Vagina (tissue), 2 donors: ENCODE measurements at regions not wholly inside any gene's neighbourhood (a gene's known extent, or its start where the extent isn't known, plus 50 kb on each side); places are given as distances from the start of the nearest gene placed in this dataset.

Experiments used
- DNase-seq, 2 donors: peaks; one replicate each; pipeline ENCODE4 v3.0.0-alpha.2; 2017; ENCODE audit errors: extremely low spot score in 2 of 2
- H3K27ac ChIP-seq: fragments of 200-600 bp; sonication (generic); one replicate; pipeline ENCODE4 v1.5.1; 2019
- H3K27me3 ChIP-seq: fragments of 200-600 bp; sonication (generic); one replicate; pipeline ENCODE4 v1.5.1; 2019
- H3K36me3 ChIP-seq, 2 donors: fragments of 200-600 bp; sonication (generic); one replicate each; pipeline ENCODE4 v1.5.1; 2017 to 2019
- H3K4me1 ChIP-seq: fragments of 200-600 bp; sonication (generic); one replicate; pipeline ENCODE4 v1.5.1; 2019
- H3K4me3 ChIP-seq, 2 donors: fragments of 200-600 bp; sonication (generic); 1 replicate in 1 of 2; 2 replicates in 1 of 2; pipeline ENCODE4 v1.5.1; 2016 to 2019
- H3K9me3 ChIP-seq: fragments of 200-600 bp; sonication (generic); one replicate; pipeline ENCODE4 v1.5.1; 2019
- CTCF ChIP-seq, 3 experiments: fragments of 450-650 bp in 2 of 3; fragments of 200-600 bp in 1 of 3; sonication (generic) in 1 of 3; IDR thresholded peaks; one replicate each; pipeline ENCODE4 v1.5.1; 2017 to 2019; ENCODE audit warnings: antibody characterized with exemption in 3 of 3, mild to moderate bottlenecking in 2 of 3, moderate library complexity in 2 of 3
- POLR2A ChIP-seq, 2 donors: fragments of 450-650 bp; IDR thresholded peaks; one replicate each; pipeline ENCODE4 v1.6.1; 2017; ENCODE audit warnings: antibody characterized with exemption in 2 of 2, mild to moderate bottlenecking in 2 of 2, moderate library complexity in 2 of 2
- POLR2AphosphoS5 ChIP-seq, 2 donors: sonication (generic); formaldehyde crosslinking; IDR thresholded peaks; one replicate each; pipeline ENCODE4 v1.9.0; 2017; ENCODE audit warnings: antibody characterized with exemption in 2 of 2, mild to moderate bottlenecking in 2 of 2, low read depth in 1 of 2; ENCODE audit not compliant: insufficient read depth in 1 of 2
- intact Hi-C: fragments of 100-400 bp; cut with DNase I; formaldehyde crosslinking; loops from one replicate; pipeline ENCODE4 v1.15.1; 2023

- intact Hi-C loops, result no loop called here
- no peaks in the 10 kb centered on the region for H3K9me3 ChIP-seq
- H3K4me3 ChIP-seq, result no peak overlapping the region
- H3K27ac ChIP-seq, result no peak overlapping the region
- H3K36me3 ChIP-seq, result no peaks in the 10 kb centered on the region
- TF ChIP-seq CTCF (IDR thresholded peaks at IDR 0.05), result no peak
- no peak for TF ChIP-seq POLR2AphosphoS5 (IDR thresholded peaks at IDR 0.05; ENCODE audit: insufficient read depth in 1 of 2, low read depth in 1 of 2)
- no peak for TF ChIP-seq POLR2A (IDR thresholded peaks at IDR 0.05)
- no peaks in the 10 kb centered on the region for H3K27me3 ChIP-seq
- DNase-seq, result no peak
- no peaks in the 10 kb centered on the region for H3K4me1 ChIP-seq
Observed at GRCh38 chr6:119848696-119849095, 499.1 kb upstream of the MAN1A1 start.

- no peaks in the 10 kb centered on the region for H3K4me1 ChIP-seq
- intact Hi-C loops, result no loop called here
- TF ChIP-seq POLR2AphosphoS5 (IDR thresholded peaks at IDR 0.05; ENCODE audit: insufficient read depth in 1 of 2, low read depth in 1 of 2), result no peak
- TF ChIP-seq POLR2A (IDR thresholded peaks at IDR 0.05), result no peak
- no peak for TF ChIP-seq CTCF (IDR thresholded peaks at IDR 0.05)
- H3K4me3 ChIP-seq, result no peak overlapping the region
- no peaks in the 10 kb centered on the region for H3K36me3 ChIP-seq
- no peak overlapping the region for H3K27ac ChIP-seq
- no peaks in the 10 kb centered on the region for H3K27me3 ChIP-seq
- H3K9me3 ChIP-seq, result no peaks in the 10 kb centered on the region
- DNase-seq, result no peak
Observed at GRCh38 chr6:119845161-119845560, 495.6 kb upstream of the MAN1A1 start.

GRCh38 chr6:119844387-119844786 lies 494.8 kb upstream of the MAN1A1 start:
- intact Hi-C loops, result no loop called here

GRCh38 chr6:119842191-119842590 lies 492.6 kb upstream of the MAN1A1 start:
- TF ChIP-seq POLR2AphosphoS5 (IDR thresholded peaks at IDR 0.05; ENCODE audit: insufficient read depth in 1 of 2, low read depth in 1 of 2) (no peak), CTCF (IDR thresholded peaks at IDR 0.05) (no peak), POLR2A (IDR thresholded peaks at IDR 0.05) (no peak)
- Histone ChIP-seq H3K4me1 (no peaks in the 10 kb centered on the region), H3K36me3 (no peaks in the 10 kb centered on the region), H3K4me3 (no peak overlapping the region), H3K9me3 (no peaks in the 10 kb centered on the region), H3K27ac (no peak overlapping the region), H3K27me3 (no peaks in the 10 kb centered on the region)
- intact Hi-C loops, result no loop called here
- no peak for DNase-seq

More at GRCh38 chr6:119844387-119844786, 494.8 kb upstream of the MAN1A1 start:
- Histone ChIP-seq H3K27ac (no peak overlapping the region), H3K36me3 (no peaks in the 10 kb centered on the region), H3K4me3 (no peak overlapping the region), H3K9me3 (no peaks in the 10 kb centered on the region), H3K27me3 (no peaks in the 10 kb centered on the region), H3K4me1 (no peaks in the 10 kb centered on the region)
- TF ChIP-seq POLR2AphosphoS5 (IDR thresholded peaks at IDR 0.05; ENCODE audit: insufficient read depth in 1 of 2, low read depth in 1 of 2) (no peak), POLR2A (IDR thresholded peaks at IDR 0.05) (no peak), CTCF (IDR thresholded peaks at IDR 0.05) (no peak)
- no peak for DNase-seq

GRCh38 chr6:119838043-119838442 lies 488.5 kb upstream of the MAN1A1 start:
- H3K27me3 ChIP-seq, result no peaks in the 10 kb centered on the region
- intact Hi-C loops, result no loop called here
- no peak overlapping the region for H3K4me3 ChIP-seq
- no peaks in the 10 kb centered on the region for H3K4me1 ChIP-seq
- H3K27ac ChIP-seq, result no peak overlapping the region
- TF ChIP-seq POLR2AphosphoS5 (IDR thresholded peaks at IDR 0.05; ENCODE audit: insufficient read depth in 1 of 2, low read depth in 1 of 2), result no peak
- no peak for TF ChIP-seq POLR2A (IDR thresholded peaks at IDR 0.05)
- no peak for TF ChIP-seq CTCF (IDR thresholded peaks at IDR 0.05)
- H3K36me3 ChIP-seq, result no peaks in the 10 kb centered on the region
- DNase-seq, result no peak
- H3K9me3 ChIP-seq, result no peaks in the 10 kb centered on the region
